HG03575 (cell line): ENCODE measurements at regions not wholly inside any gene's neighbourhood (a gene's known extent, or its start where the extent isn't known, plus 50 kb on each side); places are given as distances from the start of the nearest gene placed in this dataset.

Experiments used
- ATAC-seq: cut with Tn5 transposase; IDR thresholded peaks from one replicate; pipeline ENCODE4 v1.9.1; 2021; ENCODE audit not compliant: unreplicated experiment, insufficient number of reproducible peaks, low FRiP score; ENCODE audit errors: extremely low read depth

- no peak for ATAC-seq
These were observed 133.5 kb downstream of the FAM124B start for GRCh38 chr2:224268441-224268840.

GRCh38 chr2:224264259-224264658, 137.6 kb downstream of the FAM124B start:
- ATAC-seq, result no peak

DNA sequence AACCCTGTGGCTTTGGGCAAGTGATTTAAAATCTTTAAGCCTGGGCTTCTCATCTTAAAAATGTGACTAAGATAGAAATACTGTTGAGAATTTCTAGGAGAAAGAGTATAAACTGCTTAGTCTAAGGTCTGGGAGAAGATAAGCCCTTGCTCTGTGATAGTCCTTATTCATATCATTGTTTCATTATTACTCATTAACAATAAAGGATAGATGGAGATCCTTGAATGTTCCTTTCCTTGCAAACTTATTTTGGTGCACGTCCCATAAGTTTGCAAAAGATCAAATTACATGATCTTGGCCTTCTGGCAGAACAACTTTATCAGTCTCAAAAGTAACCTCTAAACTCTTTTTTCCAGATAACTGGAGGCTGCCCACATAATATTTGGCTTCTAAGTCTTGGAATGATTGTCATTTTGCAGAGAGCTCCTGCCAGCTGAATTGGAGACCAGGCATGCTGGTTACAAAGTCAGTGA, 138.3 kb downstream of the FAM124B start:
- ATAC-seq, result no peak

GRCh38 chr2:224261326-224261725, 140.6 kb downstream of the FAM124B start:
- ATAC-seq, result no peak

- ATAC-seq, result no peak
These were observed 141.4 kb downstream of the FAM124B start for GRCh38 chr2:224260372-224261020.

- ATAC-seq, result no peak
These were observed 142.1 kb downstream of the FAM124B start for GRCh38 chr2:224259831-224260230.

DNA sequence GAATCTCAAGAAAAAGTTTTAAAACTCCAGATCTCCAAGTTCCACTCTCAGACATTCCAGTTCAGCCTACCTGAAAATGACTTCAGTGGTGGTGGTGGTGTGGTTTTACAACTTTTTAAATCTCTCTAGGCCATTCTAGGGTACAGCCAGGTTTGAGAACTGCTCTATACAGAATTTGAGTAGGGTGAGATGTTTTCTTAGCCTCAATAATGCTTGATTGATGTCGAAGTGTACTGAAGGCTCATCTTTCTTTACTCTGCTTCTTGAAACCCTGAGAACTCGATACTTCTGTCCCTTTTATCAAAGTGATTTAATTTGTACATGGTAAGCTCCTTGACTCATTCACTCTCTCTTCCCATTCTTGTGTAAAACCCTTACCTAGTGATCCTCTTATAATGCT, 143.8 kb downstream of the FAM124B start:
- ATAC-seq, result no peak

DNA sequence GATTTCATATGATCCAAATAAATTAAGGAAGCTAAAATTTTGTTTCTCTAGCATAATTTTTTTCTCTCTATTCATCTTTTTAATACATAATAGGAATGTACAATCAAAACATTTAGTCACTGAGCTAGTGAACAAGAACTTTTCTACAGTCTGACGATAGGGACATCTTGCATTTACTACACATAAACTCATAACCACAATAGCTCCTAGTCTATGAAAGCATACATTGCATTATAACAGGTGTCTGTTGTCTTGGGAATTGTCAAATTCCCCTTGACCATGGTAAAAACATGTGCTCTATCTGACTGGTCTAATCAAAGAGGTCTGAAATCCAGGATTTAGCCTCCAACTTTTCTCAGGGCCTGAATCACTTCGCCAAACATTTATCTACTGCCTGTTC, 144.8 kb downstream of the FAM124B start:
- no peak for ATAC-seq

GRCh38 chr2:224253464-224253863, 148.4 kb downstream of the FAM124B start:
- ATAC-seq, result no peak

- ATAC-seq, result no peak
These were observed 149.3 kb downstream of the FAM124B start for GRCh38 chr2:224252631-224253030.

DNA sequence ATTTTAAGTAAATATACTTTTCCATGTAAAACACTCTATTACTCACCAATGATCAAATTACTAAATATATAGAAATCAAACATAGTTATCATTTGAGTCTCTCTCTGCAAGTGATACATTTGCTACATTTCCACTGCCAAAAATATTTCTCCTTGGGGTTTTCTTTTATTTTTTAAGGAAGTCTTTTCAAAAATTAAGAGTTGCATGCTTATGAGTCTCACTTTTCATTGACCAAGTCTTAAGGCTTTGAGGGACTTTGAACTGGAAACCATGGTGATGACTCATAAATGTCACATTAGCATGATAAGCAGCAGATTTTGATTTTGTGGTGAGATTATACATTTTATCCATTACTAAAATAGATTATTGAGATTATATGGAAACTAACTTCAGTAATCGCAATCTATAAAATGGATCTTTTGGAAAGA, 152.9 kb downstream of the FAM124B start:
- ATAC-seq, result no peak

DNA sequence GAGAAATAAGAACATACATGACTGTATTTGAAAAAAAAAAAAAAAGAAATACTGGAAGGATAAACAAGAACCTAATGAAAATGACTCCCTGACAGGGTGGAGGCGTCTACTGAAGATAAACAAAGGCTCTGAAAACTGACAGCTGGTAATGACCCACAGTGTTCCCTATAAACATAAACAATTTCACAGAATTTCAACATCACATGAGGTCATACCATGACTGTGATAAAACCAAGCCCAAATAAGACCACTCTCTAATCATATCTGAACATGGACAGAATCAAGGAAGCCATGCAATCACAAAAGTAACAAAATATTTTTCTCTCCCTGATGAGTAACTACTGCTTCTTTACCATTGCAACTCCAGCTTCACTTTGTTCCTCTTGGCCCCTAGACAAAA, 159.3 kb downstream of the FAM124B start:
- ATAC-seq, result no peak

DNA sequence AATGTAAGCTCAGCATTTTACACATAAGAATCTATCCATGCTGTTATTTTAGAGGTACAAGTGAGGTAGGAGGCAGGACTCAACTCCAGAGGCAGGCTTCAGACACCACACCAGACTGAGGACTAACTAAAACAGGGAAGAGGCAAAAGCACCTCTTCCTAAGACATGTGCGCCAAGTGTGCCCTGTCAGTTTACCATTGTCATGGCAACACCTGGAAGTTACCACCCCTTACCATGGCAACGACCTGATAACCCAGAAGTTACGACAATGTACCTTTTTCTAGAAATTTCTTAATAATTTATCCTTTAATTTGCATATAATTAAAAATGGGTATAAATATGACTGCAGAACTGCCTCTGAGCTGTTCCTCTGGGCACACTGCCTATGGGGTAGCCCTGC, 160.1 kb downstream of the FAM124B start:
- ATAC-seq, result no peak

DNA sequence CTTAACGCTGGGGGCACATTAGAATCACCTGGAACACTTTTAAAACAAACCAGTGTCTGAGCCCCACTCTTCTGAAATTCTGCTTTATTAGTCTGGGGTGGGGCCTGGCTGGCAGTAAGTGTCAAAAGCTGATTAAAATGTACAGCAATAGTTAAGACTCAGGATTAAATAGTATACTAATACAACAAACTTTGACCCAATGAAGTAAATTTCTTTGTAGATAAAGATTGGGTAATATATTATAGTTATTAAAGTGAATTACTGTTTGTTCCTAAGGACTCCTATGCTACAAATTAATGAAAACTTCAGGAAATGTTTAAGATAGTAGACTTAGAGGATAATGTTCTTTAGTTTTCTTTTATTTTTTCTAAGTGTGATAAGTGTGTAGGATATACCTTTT, 160.9 kb downstream of the FAM124B start:
- no peak for ATAC-seq

DNA sequence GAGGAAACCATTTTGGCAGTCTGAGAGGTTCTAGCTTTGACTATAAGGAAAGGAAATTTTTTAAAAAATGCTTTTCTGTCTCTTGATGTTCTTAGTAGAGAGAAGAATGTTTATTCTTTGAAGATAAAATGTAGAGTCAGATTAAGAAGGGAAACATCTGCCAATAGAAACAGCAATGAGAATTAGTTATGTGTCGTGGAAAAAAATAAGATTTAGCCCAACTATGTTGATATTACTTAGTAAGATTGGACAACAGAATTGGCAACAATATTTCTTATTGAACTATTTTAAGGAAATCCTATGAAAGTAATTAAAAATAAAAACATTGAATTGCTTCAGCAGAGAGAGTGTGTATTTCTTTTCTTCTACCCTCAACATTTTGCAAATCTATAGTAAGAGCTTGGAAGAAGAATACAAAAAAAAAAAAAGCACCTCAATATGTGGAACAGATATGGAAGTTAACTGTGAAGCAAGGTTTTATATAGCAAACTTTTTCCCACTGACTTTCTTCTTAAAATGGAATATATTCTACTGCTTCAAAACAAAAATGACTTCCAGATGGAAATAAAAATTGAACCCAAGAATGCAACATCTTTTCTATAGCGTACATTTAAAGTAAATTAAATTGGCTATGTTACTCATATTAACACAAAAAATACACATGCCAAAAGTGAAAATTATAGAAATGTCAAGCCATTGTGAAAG, 177.9 kb downstream of the FAM124B start:
- ATAC-seq, result no peak

GRCh38 chr2:224222974-224223373, 178.9 kb downstream of the FAM124B start:
- no peak for ATAC-seq

DNA sequence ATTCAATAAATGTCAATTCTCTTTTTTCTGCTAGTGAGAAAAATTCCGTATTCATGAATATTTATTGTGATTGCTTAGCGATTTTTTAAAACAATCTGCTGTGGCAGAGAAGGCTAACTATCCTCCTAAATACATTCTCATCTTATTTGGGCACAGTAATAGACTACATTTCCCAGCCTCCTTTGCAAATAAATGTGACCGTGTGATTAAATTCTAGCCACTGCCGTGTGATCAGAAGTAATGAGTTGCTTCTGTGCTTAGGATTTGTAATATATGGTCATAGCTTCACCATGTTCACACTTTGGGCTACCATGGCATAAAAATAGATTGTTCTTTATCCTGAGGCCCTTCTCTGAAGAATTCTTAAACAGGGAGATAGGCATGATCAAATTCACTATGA, 179.6 kb downstream of the FAM124B start:
- no peak for ATAC-seq

DNA sequence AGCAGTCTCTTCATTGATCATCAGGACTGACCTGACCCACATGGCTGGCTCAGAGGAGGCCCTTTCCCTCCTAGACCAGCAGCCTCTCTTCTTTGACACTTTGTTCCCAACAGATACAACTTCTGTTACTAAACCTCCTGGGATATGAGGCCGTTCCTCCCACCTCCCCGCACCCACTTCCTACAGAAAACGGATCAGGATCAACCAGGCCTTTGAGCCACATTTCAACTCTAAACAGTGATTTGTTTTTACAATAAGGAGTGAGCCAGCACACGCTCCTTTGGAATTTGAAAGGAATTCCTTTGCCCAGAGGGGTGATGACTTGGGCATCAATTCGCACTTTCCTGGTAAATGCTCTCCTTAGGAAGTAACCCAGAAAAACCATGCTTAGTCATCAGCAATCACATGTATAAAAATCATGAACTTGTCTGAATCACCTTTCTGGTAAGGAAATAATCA, 180.4 kb downstream of the FAM124B start:
- no peak for ATAC-seq

DNA sequence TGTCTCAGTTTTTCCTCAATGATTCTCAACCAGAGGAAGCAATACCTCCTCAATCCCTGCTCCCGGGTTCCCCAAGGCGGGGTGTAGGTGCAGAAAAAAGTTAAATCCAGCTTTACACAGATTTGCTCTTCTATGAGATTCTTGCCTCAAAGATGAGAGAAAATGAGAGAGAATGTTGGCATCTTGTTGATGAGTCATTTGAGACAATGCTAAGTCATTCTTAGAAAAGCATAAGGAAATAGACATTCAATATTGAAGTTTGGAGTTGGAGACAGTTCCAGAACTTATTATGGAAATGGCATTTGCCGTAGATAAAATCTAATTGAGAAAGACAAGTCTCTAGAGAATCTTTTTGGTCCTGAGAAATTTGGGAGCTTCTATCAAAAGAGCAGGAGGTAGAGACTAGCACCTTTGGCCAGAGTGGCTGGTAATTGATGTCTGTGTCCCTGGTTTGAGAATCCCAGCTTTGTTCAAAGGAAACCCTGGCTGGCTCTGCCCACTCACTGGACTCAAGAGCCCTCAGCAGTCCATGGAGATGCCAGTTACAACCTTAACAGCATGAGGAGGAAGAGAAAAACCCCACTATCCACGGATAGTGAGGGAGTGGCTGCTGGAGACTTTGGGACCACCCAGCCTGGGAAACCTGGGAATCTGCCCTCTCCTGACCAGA, 181.2 kb downstream of the FAM124B start:
- no peak for ATAC-seq

GRCh38 chr2:224219781-224220180, 180.7 kb upstream of the SERPINE2 start:
- no peak for ATAC-seq
